Upper lobe of right lung (tissue), 1 donor: ENCODE measurements at regions not wholly inside any gene's neighbourhood (a gene's known extent, or its start where the extent isn't known, plus 50 kb on each side); places are given as distances from the start of the nearest gene placed in this dataset.

Source experiments
- ATAC-seq: fragments of 200-7000 bp; cut with Tn5 transposase; one replicate; pipeline ENCODE4 v1.9.1; 2020; ENCODE audit warnings: mild to moderate bottlenecking, moderate library complexity
- DNase-seq: peaks from one replicate; pipeline ENCODE4 v3.0.0-alpha.2; 2020
- H3K27ac ChIP-seq: fragments of 200-600 bp; one replicate; pipeline ENCODE4 v1.8.0; 2022
- H3K27me3 ChIP-seq: fragments of 200-600 bp; one replicate; pipeline ENCODE4 v1.8.0; 2022; ENCODE audit warnings: mild to moderate bottlenecking
- H3K36me3 ChIP-seq: fragments of 200-600 bp; one replicate; pipeline ENCODE4 v1.8.0; 2022
- H3K4me1 ChIP-seq: fragments of 200-600 bp; one replicate; pipeline ENCODE4 v1.8.0; 2022
- H3K4me3 ChIP-seq: fragments of 200-600 bp; one replicate; pipeline ENCODE4 v1.8.0; 2022; ENCODE audit warnings: mild to moderate bottlenecking
- H3K9me3 ChIP-seq: fragments of 200-600 bp; one replicate; pipeline ENCODE4 v1.8.0; 2022
- intact Hi-C: fragments of 100-400 bp; cut with DNase I; formaldehyde crosslinking; loops from one replicate; pipeline ENCODE4 v1.11.0; 2022
- TF ChIP-seq, protein P1 (sequence below): fragments of 200-600 bp; IDR thresholded peaks from one replicate; pipeline ENCODE4 v1.8.0; 2022; ENCODE audit warnings: antibody characterized with exemption
- donor health status: DM: no; HTN: yes; CAD: no; lungs with severe emphysema.

DNA sequence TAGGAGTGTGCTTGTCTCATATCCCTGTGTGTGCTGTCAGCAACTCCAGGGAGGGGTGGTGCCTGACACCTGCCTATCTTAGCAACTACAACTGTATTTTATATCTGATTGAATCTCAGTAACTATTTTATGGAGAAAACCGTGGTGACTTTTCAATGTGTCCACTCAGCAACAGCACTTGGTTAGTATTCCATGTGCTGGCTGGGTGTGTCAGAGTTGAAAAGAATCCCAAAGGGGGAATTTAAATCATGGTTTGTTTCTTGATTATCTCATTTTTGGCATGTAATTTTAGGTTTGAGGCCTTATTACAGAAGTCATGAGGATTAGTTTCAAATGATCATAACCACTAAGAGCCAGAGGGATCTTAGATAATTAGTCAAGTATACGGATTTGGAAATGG, 425.7 kb upstream of the FZD8 start:
- DNase-seq, result no peak
- no peak for ATAC-seq
- intact Hi-C loops, result no loop called here

DNA sequence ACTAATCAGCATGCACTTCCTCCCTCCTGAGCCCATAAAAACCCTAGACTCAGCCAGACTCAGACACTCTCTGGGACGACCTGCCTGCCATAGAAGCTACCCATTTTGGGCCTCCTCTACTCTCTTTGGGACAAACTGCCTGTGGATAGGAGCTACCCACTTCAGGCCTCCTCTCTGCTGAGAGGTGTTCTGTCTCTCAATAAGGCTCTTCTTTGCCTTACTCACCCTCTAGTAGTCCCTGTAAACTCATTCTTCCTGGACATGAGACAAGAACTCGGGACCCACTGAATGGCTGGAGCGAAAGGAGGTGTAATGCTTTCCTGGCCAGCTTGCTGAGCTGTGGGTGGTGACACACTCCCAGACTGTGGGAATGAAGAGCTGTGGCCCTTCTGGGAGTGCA, 424.8 kb upstream of the FZD8 start:
- intact Hi-C loops, result no loop called here
- ATAC-seq (no peak), DNase-seq (no peak)
- no peaks in the 10 kb centered on the region for H3K4me1 ChIP-seq
- no peak overlapping the region for H3K27ac ChIP-seq
- no peak overlapping the region for H3K4me3 ChIP-seq
- H3K36me3 ChIP-seq, result no peaks in the 10 kb centered on the region
- no peaks in the 10 kb centered on the region for H3K27me3 ChIP-seq
- TF ChIP-seq, protein P1, sequence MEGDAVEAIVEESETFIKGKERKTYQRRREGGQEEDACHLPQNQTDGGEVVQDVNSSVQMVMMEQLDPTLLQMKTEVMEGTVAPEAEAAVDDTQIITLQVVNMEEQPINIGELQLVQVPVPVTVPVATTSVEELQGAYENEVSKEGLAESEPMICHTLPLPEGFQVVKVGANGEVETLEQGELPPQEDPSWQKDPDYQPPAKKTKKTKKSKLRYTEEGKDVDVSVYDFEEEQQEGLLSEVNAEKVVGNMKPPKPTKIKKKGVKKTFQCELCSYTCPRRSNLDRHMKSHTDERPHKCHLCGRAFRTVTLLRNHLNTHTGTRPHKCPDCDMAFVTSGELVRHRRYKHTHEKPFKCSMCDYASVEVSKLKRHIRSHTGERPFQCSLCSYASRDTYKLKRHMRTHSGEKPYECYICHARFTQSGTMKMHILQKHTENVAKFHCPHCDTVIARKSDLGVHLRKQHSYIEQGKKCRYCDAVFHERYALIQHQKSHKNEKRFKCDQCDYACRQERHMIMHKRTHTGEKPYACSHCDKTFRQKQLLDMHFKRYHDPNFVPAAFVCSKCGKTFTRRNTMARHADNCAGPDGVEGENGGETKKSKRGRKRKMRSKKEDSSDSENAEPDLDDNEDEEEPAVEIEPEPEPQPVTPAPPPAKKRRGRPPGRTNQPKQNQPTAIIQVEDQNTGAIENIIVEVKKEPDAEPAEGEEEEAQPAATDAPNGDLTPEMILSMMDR, result no peak
- H3K9me3 ChIP-seq, result no peaks in the 10 kb centered on the region

More for the DNA sequence above, 425.7 kb upstream of the FZD8 start:
- Histone ChIP-seq H3K27me3 (no peaks in the 10 kb centered on the region), H3K4me1 (no peaks in the 10 kb centered on the region), H3K36me3 (no peaks in the 10 kb centered on the region), H3K27ac (no peak overlapping the region), H3K9me3 (no peaks in the 10 kb centered on the region), H3K4me3 (no peak overlapping the region)
- TF ChIP-seq, protein P1, result no peak

DNA sequence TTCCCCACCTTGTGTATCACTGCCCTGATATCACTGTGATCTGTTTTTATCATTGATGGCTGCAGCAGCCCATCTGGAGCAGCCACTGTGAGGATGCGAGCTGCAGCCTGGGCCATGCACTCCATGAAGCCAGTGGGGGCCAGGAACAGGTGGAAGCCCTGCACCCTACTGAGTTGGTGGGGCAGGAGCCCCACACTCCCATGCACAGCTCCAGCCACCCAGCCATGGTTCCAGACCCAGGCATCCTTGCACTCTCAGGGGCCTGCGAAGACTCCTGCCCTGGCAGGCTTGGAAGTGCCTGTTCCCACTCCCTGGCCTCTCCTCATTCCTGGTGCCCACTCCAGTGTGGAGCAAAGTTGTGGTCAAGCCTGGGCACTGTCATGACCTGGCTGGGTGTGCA, 424.0 kb upstream of the FZD8 start:
- DNase-seq (no peak), ATAC-seq (peak; percentile 27)
- Histone ChIP-seq H3K9me3 (no peaks in the 10 kb centered on the region), H3K4me3 (no peak overlapping the region), H3K27me3 (no peaks in the 10 kb centered on the region), H3K36me3 (no peaks in the 10 kb centered on the region), H3K27ac (no peak overlapping the region), H3K4me1 (no peaks in the 10 kb centered on the region)
- TF ChIP-seq, protein P1, result no peak
- intact Hi-C loops, result no loop called here

- Histone ChIP-seq H3K4me1 (no peaks in the 10 kb centered on the region), H3K27me3 (no peaks in the 10 kb centered on the region), H3K9me3 (no peaks in the 10 kb centered on the region), H3K36me3 (no peaks in the 10 kb centered on the region), H3K4me3 (no peak overlapping the region), H3K27ac (no peak overlapping the region)
- no peak for DNase-seq
- no peak for ATAC-seq
- intact Hi-C loops, result no loop called here
- TF ChIP-seq, protein P1, result no peak
Measured at GRCh38 chr10:36063396-36063795, 421.3 kb upstream of the FZD8 start.

- TF ChIP-seq, protein P1, result no peak
- DNase-seq, result no peak
- Histone ChIP-seq H3K36me3 (no peaks in the 10 kb centered on the region), H3K4me1 (no peaks in the 10 kb centered on the region), H3K9me3 (no peaks in the 10 kb centered on the region), H3K27me3 (no peaks in the 10 kb centered on the region), H3K27ac (no peak overlapping the region), H3K4me3 (no peak overlapping the region)
- ATAC-seq, result no peak
- intact Hi-C loops, result no loop called here
Measured at GRCh38 chr10:36057731-36058130, 415.6 kb upstream of the FZD8 start.

GRCh38 chr10:36057180-36057579, 415.1 kb upstream of the FZD8 start:
- Histone ChIP-seq H3K36me3 (no peaks in the 10 kb centered on the region), H3K27ac (no peak overlapping the region), H3K4me1 (no peaks in the 10 kb centered on the region), H3K4me3 (no peak overlapping the region), H3K9me3 (no peaks in the 10 kb centered on the region), H3K27me3 (no peaks in the 10 kb centered on the region)
- intact Hi-C loops, result no loop called here
- DNase-seq (no peak), ATAC-seq (no peak)
- TF ChIP-seq, protein P1, result no peak
